ENCODE measurements at regions not wholly inside any gene's neighbourhood (a gene's known extent, or its start where the extent isn't known, plus 50 kb on each side); places are given as distances from the start of the nearest gene placed in this dataset.

- no peak for TF ChIP-seq CTCF (IDR thresholded peaks at IDR 0.05)
- no peak for TF ChIP-seq POLR2A (IDR thresholded peaks at IDR 0.05)
These were observed 85.1 kb upstream of the ZBTB20 start for GRCh38 chr3:115232167-115232566.
